Activated naive CD8-positive, alpha-beta T cell treated with anti-CD3 and anti-CD28 coated beads, Interleukin-2, amount 50 U/mL, for 24 hours (primary cell): ENCODE measurements at regions not wholly inside any gene's neighbourhood (a gene's known extent, or its start where the extent isn't known, plus 50 kb on each side); places are given as distances from the start of the nearest gene placed in this dataset.

Experiments used
- ATAC-seq: fragments of 150-1000 bp; cut with Tn5 transposase; one replicate; pipeline ENCODE4 v1.10.0; 2021
- DNase-seq: peaks from one replicate; pipeline ENCODE4 v3.0.0; 2021
- H3K27ac Mint-ChIP-seq: one replicate; pipeline ENCODE4 v1.8.0; 2021; ENCODE audit warnings: mild to moderate bottlenecking, mixed read lengths
- H3K27me3 Mint-ChIP-seq: one replicate; pipeline ENCODE4 v1.8.0; 2021; ENCODE audit warnings: mixed read lengths
- H3K36me3 Mint-ChIP-seq: one replicate; pipeline ENCODE4 v1.8.0; 2021; ENCODE audit warnings: low read depth, mixed read lengths
- H3K4me1 Mint-ChIP-seq: one replicate; pipeline ENCODE4 v1.8.0; 2021; ENCODE audit warnings: mixed read lengths
- H3K4me3 Mint-ChIP-seq: one replicate; pipeline ENCODE4 v1.8.0; 2021; ENCODE audit warnings: mild to moderate bottlenecking, moderate library complexity, mixed read lengths
- H3K9me3 Mint-ChIP-seq: one replicate; pipeline ENCODE4 v1.8.0; 2021; ENCODE audit warnings: mixed read lengths

GRCh38 chr20:7818477-7818876 lies 121.8 kb downstream of the HAO1 start:
- no peak overlapping the region for H3K4me3 Mint-ChIP-seq
- H3K27me3 Mint-ChIP-seq: no peaks in the 10 kb centered on the region

GRCh38 chr20:7820897-7821296 lies 119.4 kb downstream of the HAO1 start:
- Mint-ChIP-seq H3K9me3 (peaks cover 11% of the 10 kb centered on the region), H3K27ac (no peak overlapping the region), H3K4me1 (no peaks in the 10 kb centered on the region), H3K27me3 (no peaks in the 10 kb centered on the region), H3K4me3 (no peak overlapping the region), H3K36me3 (no peaks in the 10 kb centered on the region)
- DNase-seq (no peak), ATAC-seq (no peak)

More at GRCh38 chr20:7818477-7818876, 121.8 kb downstream of the HAO1 start:
- Mint-ChIP-seq H3K36me3 (no peaks in the 10 kb centered on the region), H3K4me1 (no peaks in the 10 kb centered on the region), H3K9me3 (peaks cover 11% of the 10 kb centered on the region), H3K27ac (no peak overlapping the region)
- DNase-seq: no peak
- no peak for ATAC-seq

GRCh38 chr20:7822772-7823171 lies 117.5 kb downstream of the HAO1 start:
- ATAC-seq (no peak), DNase-seq (no peak)
- H3K9me3 Mint-ChIP-seq: peaks cover 11% of the 10 kb centered on the region
- H3K27ac Mint-ChIP-seq: no peak overlapping the region
- no peak overlapping the region for H3K4me3 Mint-ChIP-seq
- H3K4me1 Mint-ChIP-seq: no peaks in the 10 kb centered on the region
- no peaks in the 10 kb centered on the region for H3K36me3 Mint-ChIP-seq
- H3K27me3 Mint-ChIP-seq: no peaks in the 10 kb centered on the region

- ATAC-seq: no peak
- no peak for DNase-seq
- Mint-ChIP-seq H3K4me1 (no peaks in the 10 kb centered on the region), H3K27ac (no peak overlapping the region), H3K27me3 (no peaks in the 10 kb centered on the region), H3K4me3 (no peak overlapping the region), H3K36me3 (no peaks in the 10 kb centered on the region), H3K9me3 (no peaks in the 10 kb centered on the region)
These were observed 111.8 kb downstream of the HAO1 start for GRCh38 chr20:7828437-7828836.

- no peaks in the 10 kb centered on the region for H3K4me1 Mint-ChIP-seq
- no peak overlapping the region for H3K4me3 Mint-ChIP-seq
- no peaks in the 10 kb centered on the region for H3K9me3 Mint-ChIP-seq
- no peak for DNase-seq
- H3K27me3 Mint-ChIP-seq: no peaks in the 10 kb centered on the region
- no peak for ATAC-seq
- H3K36me3 Mint-ChIP-seq: no peaks in the 10 kb centered on the region
- no peak overlapping the region for H3K27ac Mint-ChIP-seq
These were observed 111.2 kb downstream of the HAO1 start for GRCh38 chr20:7829031-7829430.

- Mint-ChIP-seq H3K27ac (no peak overlapping the region), H3K36me3 (no peaks in the 10 kb centered on the region), H3K9me3 (no peaks in the 10 kb centered on the region), H3K4me1 (no peaks in the 10 kb centered on the region), H3K27me3 (no peaks in the 10 kb centered on the region), H3K4me3 (no peak overlapping the region)
- DNase-seq: no peak
- ATAC-seq: no peak
These were observed 110.5 kb downstream of the HAO1 start for GRCh38 chr20:7829776-7830175.
